SK-N-SH (cell line): ENCODE measurements at regions not wholly inside any gene's neighbourhood (a gene's known extent, or its start where the extent isn't known, plus 50 kb on each side); places are given as distances from the start of the nearest gene placed in this dataset.

Experiments used
- CTCF ChIA-PET: fragments of 300-600, 350-600 bp; formaldehyde crosslinking; extraction: SDS; loops from one replicate; lab custom pipeline; 2021; lab: Yijun Ruan, JAX
- POLR2A ChIA-PET: fragments of 350-600 bp; sonication (Branson Sonifier 250); formaldehyde crosslinking; extraction: SDS; loops from one replicate; lab custom pipeline; 2020; ENCODE audit warnings: antibody characterized with exemption, inconsistent platforms; lab: Yijun Ruan, JAX
- DNase-seq: peaks from one replicate; pipeline ENCODE4 v3.0.0; 2012
- H2AFZ ChIP-seq: fragments of 200-600 bp; sonication (generic); 2 replicates; pipeline ENCODE4 v1.8.1; 2016; ENCODE audit warnings: antibody characterized with exemption, mild to moderate bottlenecking, low read depth
- H3F3A ChIP-seq: fragments of 200-600 bp; sonication (generic); replicated peaks from 2 replicates; pipeline ENCODE3; 2016; ENCODE audit warnings: antibody characterized with exemption, mild to moderate bottlenecking; ENCODE audit not compliant: insufficient read depth
- H3K27ac ChIP-seq, 2 experiments: fragments of 200-500 bp in 1 of 2; fragments of 200-600 bp in 1 of 2; sonication (Bioruptor generic) in 1 of 2; sonication (generic), shearing (Covaris generic) in 1 of 2; 2 replicates each; pipeline versions ENCODE4 v1.5.1 to v1.6.1; 2014 to 2016; ENCODE audit warnings: low read depth in 2 of 2, inconsistent platforms in 1 of 2, low read length in 1 of 2, mild to moderate bottlenecking in 1 of 2, mixed read lengths in 1 of 2
- H3K27me3 ChIP-seq: fragments of 200-600 bp; sonication (generic), shearing (Covaris generic); 2 replicates; pipeline ENCODE4 v1.6.1; 2016; ENCODE audit warnings: mixed run types; ENCODE audit not compliant: insufficient read depth
- H3K36me3 ChIP-seq, 2 experiments: fragments of 200-500 bp in 1 of 2; fragments of 200-600 bp in 1 of 2; sonication (Bioruptor generic) in 1 of 2; sonication (generic) in 1 of 2; replicated peaks in 1 of 2; 2 replicates each; pipeline versions ENCODE3 to v1.5.1; 2014 to 2016; ENCODE audit warnings: low read length in 1 of 2, mild to moderate bottlenecking in 1 of 2; ENCODE audit not compliant: insufficient read depth in 2 of 2, control insufficient read depth in 1 of 2
- H3K4me1 ChIP-seq, 2 experiments: fragments of 200-500 bp in 1 of 2; fragments of 200-600 bp in 1 of 2; sonication (Bioruptor generic) in 1 of 2; sonication (generic), shearing (Covaris generic) in 1 of 2; 2 replicates each; pipeline versions ENCODE4 v1.5.1 to v1.6.1; 2014 to 2016; ENCODE audit warnings: low read depth in 1 of 2, low read length in 1 of 2, mixed run types in 1 of 2; ENCODE audit not compliant: insufficient read depth in 2 of 2, control insufficient read depth in 1 of 2
- H3K4me2 ChIP-seq: fragments of 200-600 bp; sonication (generic), shearing (Covaris generic); 2 replicates; pipeline ENCODE4 v1.6.1; 2017; ENCODE audit warnings: mixed run types
- H3K4me3 ChIP-seq, 2 experiments: fragments of 200-500 bp in 1 of 2; fragments of 200-600 bp in 1 of 2; sonication (Bioruptor generic) in 1 of 2; sonication (generic), shearing (Covaris generic) in 1 of 2; 2 replicates each; pipeline versions ENCODE4 v1.5.1 to v1.8.1; 2014 to 2016; ENCODE audit warnings: low read depth in 2 of 2, inconsistent platforms in 1 of 2, low read length in 1 of 2, mild to moderate bottlenecking in 1 of 2, mixed read lengths in 1 of 2, moderate library complexity in 1 of 2
- H3K79me2 ChIP-seq: fragments of 200-600 bp; sonication (generic); 2 replicates; pipeline ENCODE4 v1.8.1; 2017; ENCODE audit warnings: mild to moderate bottlenecking; ENCODE audit not compliant: insufficient read depth
- H3K9ac ChIP-seq: fragments of 200-600 bp; sonication (generic); 2 replicates; pipeline ENCODE4 v1.6.1; 2017; ENCODE audit warnings: mixed run types
- H3K9me2 ChIP-seq: fragments of 200-600 bp; sonication (generic); 2 replicates; pipeline ENCODE4 v1.6.1; 2017; ENCODE audit warnings: mixed run types
- H3K9me3 ChIP-seq: fragments of 200-600 bp; sonication (generic); 2 replicates; pipeline ENCODE4 v1.6.1; 2017; ENCODE audit warnings: mixed run types, mild to moderate bottlenecking, moderate library complexity
- H4K20me1 ChIP-seq: fragments of 200-600 bp; sonication (generic); 2 replicates; pipeline ENCODE4 v1.6.1; 2017; ENCODE audit warnings: mild to moderate bottlenecking, mixed run types; ENCODE audit not compliant: insufficient read depth
- CHD2 ChIP-seq: fragments of 150-350 bp; IDR thresholded peaks from 2 replicates; pipeline ENCODE4 v1.6.1; 2018; ENCODE audit warnings: low read length; ENCODE audit not compliant: partially characterized antibody
- CTCF ChIP-seq: fragments of 200-600 bp; sonication (generic); IDR thresholded peaks from 2 replicates; pipeline ENCODE4 v1.6.1; 2017; ENCODE audit warnings: antibody characterized with exemption, mild to moderate bottlenecking, moderate library complexity
- ELF1 ChIP-seq: IDR thresholded peaks from 2 replicates; pipeline ENCODE4 v1.4.0; 2012
- EP300 ChIP-seq, 2 experiments: IDR thresholded peaks; 2 replicates each; pipeline versions ENCODE4 v1.4.0 to v1.6.1; 2012; ENCODE audit warnings: borderline replicate concordance in 1 of 2, low read depth in 1 of 2, low read length in 1 of 2
- EZH2phosphoT487 ChIP-seq: fragments of 200-600 bp; sonication (generic); IDR thresholded peaks from 2 replicates; pipeline ENCODE4 v1.6.1; 2017; ENCODE audit warnings: low read depth, mixed run types, mild to moderate bottlenecking, antibody characterized with exemption, moderate library complexity, borderline replicate concordance
- FOXJ3 ChIP-seq: sonication (generic); formaldehyde crosslinking; IDR thresholded peaks from 2 replicates; pipeline ENCODE4 v1.5.1; 2020; ENCODE audit warnings: mild to moderate bottlenecking, missing genetic modification reagents
- FOXM1 ChIP-seq: IDR thresholded peaks from 2 replicates; pipeline ENCODE4 v1.4.0; 2012; ENCODE audit warnings: low read depth, mild to moderate bottlenecking
- GABPA ChIP-seq: IDR thresholded peaks from 2 replicates; pipeline ENCODE4 v1.4.0; 2012; ENCODE audit warnings: low read depth, mild to moderate bottlenecking
- JUND ChIP-seq: IDR thresholded peaks from 2 replicates; pipeline ENCODE4 v1.4.0; 2012
- NRF1 ChIP-seq: IDR thresholded peaks from 2 replicates; pipeline ENCODE4 v1.6.1; 2012; ENCODE audit warnings: low read depth, mild to moderate bottlenecking, low read length
- PBX3 ChIP-seq: IDR thresholded peaks from 2 replicates; pipeline ENCODE4; 2012
- RAD21 ChIP-seq: IDR thresholded peaks from 2 replicates; pipeline ENCODE4 v1.6.1; 2012; ENCODE audit warnings: mild to moderate bottlenecking, low read length
- SIN3A ChIP-seq: IDR thresholded peaks from 2 replicates; pipeline ENCODE4 v1.6.1; 2012; ENCODE audit warnings: low read depth, mild to moderate bottlenecking, low read length, moderate library complexity, borderline replicate concordance
- TCF12 ChIP-seq: IDR thresholded peaks from 2 replicates; pipeline ENCODE4 v1.4.0; 2012
- USF1 ChIP-seq: IDR thresholded peaks from 2 replicates; pipeline ENCODE4 v1.4.0; 2012; ENCODE audit warnings: low read depth, borderline replicate concordance
- WGBS: methylation state at CpG from one replicate; pipeline ENCODE4 v1.1.6; 2017; ENCODE audit warnings: low lambda C conversion rate; 5-methylcytosine and 5-hydroxymethylcytosine counted together
- TF ChIP-seq, protein P1 (sequence below): IDR thresholded peaks from 2 replicates; pipeline ENCODE4 v1.6.1; 2012; ENCODE audit warnings: mild to moderate bottlenecking, low read depth, low read length, moderate library complexity
- TF ChIP-seq, protein P2 (sequence below): IDR thresholded peaks from 2 replicates; pipeline ENCODE4 v1.4.0; 2012; ENCODE audit warnings: low read depth, borderline replicate concordance

DNA sequence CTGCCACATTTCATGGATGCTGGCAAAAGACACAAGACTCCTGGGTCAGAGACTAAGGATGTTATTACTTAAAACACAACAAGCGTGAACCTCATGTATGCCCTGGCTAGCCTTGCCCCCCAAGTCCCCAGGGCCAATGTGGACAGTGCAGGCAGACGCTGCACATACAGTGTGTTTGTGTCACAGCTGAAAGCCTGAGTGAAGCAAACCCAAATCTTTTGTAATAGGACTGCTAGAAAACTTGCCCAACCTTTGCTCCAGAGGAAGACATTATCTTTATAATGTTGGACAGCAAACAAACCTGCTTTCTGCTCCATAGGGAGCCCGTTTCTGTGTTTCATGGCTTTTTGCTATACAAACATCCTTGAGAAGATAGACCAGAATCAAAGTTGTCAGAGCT, 282.0 kb upstream of the RORA start:
- no peak overlapping the region for H3K27ac ChIP-seq
- DNase-seq = no peak
- H3K9me3 ChIP-seq = no peaks in the 10 kb centered on the region
- H3K9ac ChIP-seq = no peak overlapping the region
- WGBS = 54% methylated on average over 3 of the region's 3 CpGs
- ChIA-PET CTCF (interaction anchor here (0.6 to 1.6 kb wide), 3 partner anchors 21 to 413 kb away, joined by 3 read pairs; no protein-coding TSS in a partner anchor), POLR2A (no interaction called here)
- H2AFZ ChIP-seq = no peak overlapping the region
- no peaks in the 10 kb centered on the region for H3F3A ChIP-seq
- H3K9me2 ChIP-seq = no peaks in the 10 kb centered on the region
- H3K4me2 ChIP-seq = no peak overlapping the region
- H3K4me1 ChIP-seq = no peaks in the 10 kb centered on the region
- TF ChIP-seq TCF12 (no peak), FOXM1 (no peak), EP300 (IDR thresholded peaks at IDR 0.05; ENCODE audit: borderline replicate concordance in 1 of 2, low read depth in 1 of 2, low read length in 1 of 2) (no peak), EZH2phosphoT487 (no peak)
- H3K36me3 ChIP-seq = no peaks in the 10 kb centered on the region
- H4K20me1 ChIP-seq = no peaks in the 10 kb centered on the region
- H3K79me2 ChIP-seq = no peaks in the 10 kb centered on the region
- no peak overlapping the region for H3K4me3 ChIP-seq
- H3K27me3 ChIP-seq = no peaks in the 10 kb centered on the region

DNA sequence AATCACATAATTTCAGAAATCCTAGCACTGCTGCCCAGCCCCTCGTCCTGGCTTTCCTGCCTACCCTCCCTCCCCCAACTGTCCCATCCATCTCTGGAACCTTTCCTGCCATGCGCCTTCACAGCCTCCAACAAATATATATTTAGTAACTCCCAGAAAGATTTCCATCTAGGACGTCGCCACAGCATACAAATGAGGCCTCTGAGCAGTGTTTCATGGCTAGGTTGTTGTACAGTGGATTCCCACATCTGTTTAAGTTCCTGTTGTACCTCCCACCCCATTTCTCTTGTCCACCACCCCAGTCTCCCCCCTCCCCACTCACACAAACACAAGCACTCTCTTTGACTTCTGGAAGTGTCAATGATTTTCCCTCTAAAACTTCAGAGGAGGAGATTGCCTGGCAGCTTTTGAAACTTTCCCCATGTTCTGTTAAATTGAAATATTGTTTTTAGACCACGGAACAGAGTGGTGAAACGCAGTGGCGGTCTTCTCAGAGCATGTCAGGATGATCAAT, 280.3 kb upstream of the RORA start:
- no peaks in the 10 kb centered on the region for H3K9me2 ChIP-seq
- H3K36me3 ChIP-seq = no peaks in the 10 kb centered on the region
- H3F3A ChIP-seq = no peaks in the 10 kb centered on the region
- no peak overlapping the region for H3K27ac ChIP-seq
- no peak overlapping the region for H3K4me2 ChIP-seq
- H3K79me2 ChIP-seq = no peaks in the 10 kb centered on the region
- POLR2A ChIA-PET = no interaction called here
- no peak overlapping the region for H3K4me3 ChIP-seq
- no peaks in the 10 kb centered on the region for H4K20me1 ChIP-seq
- WGBS = 62% methylated on average over 7 of the region's 7 CpGs
- H3K9ac ChIP-seq = no peak overlapping the region
- no peaks in the 10 kb centered on the region; a peak in 1 of 4 replicates for H3K4me1 ChIP-seq
- H2AFZ ChIP-seq = no peak overlapping the region
- DNase-seq = no peak
- H3K27me3 ChIP-seq = no peaks in the 10 kb centered on the region
- CTCF ChIA-PET = no interaction called here
- no peaks in the 10 kb centered on the region for H3K9me3 ChIP-seq
- TF ChIP-seq USF1 (no peak), CHD2 (no peak), ELF1 (no peak), GABPA (no peak), CTCF (no peak), SIN3A (no peak), JUND (no peak), NRF1 (no peak), FOXJ3 (CRISPR knock-in tag) (no peak), PBX3 (no peak), EZH2phosphoT487 (no peak), EP300 (IDR thresholded peaks at IDR 0.05; ENCODE audit: borderline replicate concordance in 1 of 2, low read depth in 1 of 2, low read length in 1 of 2) (no peak), RAD21 (no peak)
- TF ChIP-seq, protein P1, sequence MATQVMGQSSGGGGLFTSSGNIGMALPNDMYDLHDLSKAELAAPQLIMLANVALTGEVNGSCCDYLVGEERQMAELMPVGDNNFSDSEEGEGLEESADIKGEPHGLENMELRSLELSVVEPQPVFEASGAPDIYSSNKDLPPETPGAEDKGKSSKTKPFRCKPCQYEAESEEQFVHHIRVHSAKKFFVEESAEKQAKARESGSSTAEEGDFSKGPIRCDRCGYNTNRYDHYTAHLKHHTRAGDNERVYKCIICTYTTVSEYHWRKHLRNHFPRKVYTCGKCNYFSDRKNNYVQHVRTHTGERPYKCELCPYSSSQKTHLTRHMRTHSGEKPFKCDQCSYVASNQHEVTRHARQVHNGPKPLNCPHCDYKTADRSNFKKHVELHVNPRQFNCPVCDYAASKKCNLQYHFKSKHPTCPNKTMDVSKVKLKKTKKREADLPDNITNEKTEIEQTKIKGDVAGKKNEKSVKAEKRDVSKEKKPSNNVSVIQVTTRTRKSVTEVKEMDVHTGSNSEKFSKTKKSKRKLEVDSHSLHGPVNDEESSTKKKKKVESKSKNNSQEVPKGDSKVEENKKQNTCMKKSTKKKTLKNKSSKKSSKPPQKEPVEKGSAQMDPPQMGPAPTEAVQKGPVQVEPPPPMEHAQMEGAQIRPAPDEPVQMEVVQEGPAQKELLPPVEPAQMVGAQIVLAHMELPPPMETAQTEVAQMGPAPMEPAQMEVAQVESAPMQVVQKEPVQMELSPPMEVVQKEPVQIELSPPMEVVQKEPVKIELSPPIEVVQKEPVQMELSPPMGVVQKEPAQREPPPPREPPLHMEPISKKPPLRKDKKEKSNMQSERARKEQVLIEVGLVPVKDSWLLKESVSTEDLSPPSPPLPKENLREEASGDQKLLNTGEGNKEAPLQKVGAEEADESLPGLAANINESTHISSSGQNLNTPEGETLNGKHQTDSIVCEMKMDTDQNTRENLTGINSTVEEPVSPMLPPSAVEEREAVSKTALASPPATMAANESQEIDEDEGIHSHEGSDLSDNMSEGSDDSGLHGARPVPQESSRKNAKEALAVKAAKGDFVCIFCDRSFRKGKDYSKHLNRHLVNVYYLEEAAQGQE = no peak
- TF ChIP-seq, protein P2, sequence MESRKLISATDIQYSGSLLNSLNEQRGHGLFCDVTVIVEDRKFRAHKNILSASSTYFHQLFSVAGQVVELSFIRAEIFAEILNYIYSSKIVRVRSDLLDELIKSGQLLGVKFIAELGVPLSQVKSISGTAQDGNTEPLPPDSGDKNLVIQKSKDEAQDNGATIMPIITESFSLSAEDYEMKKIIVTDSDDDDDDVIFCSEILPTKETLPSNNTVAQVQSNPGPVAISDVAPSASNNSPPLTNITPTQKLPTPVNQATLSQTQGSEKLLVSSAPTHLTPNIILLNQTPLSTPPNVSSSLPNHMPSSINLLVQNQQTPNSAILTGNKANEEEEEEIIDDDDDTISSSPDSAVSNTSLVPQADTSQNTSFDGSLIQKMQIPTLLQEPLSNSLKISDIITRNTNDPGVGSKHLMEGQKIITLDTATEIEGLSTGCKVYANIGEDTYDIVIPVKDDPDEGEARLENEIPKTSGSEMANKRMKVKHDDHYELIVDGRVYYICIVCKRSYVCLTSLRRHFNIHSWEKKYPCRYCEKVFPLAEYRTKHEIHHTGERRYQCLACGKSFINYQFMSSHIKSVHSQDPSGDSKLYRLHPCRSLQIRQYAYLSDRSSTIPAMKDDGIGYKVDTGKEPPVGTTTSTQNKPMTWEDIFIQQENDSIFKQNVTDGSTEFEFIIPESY = no peak
